Gastroesophageal sphincter (tissue), 3 donors: ENCODE measurements at regions not wholly inside any gene's neighbourhood (a gene's known extent, or its start where the extent isn't known, plus 50 kb on each side); places are given as distances from the start of the nearest gene placed in this dataset.

Experiments
- EP300 ChIP-seq: sonication (generic); formaldehyde crosslinking; IDR thresholded peaks from one replicate; pipeline ENCODE4 v1.6.1; 2017; ENCODE audit warnings: antibody characterized with exemption, mild to moderate bottlenecking
- TF ChIP-seq, protein P1 (sequence below), 4 experiments: fragments of 200-600 bp in 2 of 4; fragments of 450-650 bp in 2 of 4; sonication (generic) in 1 of 4; IDR thresholded peaks; one replicate each; pipeline ENCODE4 v1.5.1; 2017 to 2019; ENCODE audit warnings: antibody characterized with exemption in 4 of 4, mild to moderate bottlenecking in 2 of 4, moderate library complexity in 2 of 4

DNA sequence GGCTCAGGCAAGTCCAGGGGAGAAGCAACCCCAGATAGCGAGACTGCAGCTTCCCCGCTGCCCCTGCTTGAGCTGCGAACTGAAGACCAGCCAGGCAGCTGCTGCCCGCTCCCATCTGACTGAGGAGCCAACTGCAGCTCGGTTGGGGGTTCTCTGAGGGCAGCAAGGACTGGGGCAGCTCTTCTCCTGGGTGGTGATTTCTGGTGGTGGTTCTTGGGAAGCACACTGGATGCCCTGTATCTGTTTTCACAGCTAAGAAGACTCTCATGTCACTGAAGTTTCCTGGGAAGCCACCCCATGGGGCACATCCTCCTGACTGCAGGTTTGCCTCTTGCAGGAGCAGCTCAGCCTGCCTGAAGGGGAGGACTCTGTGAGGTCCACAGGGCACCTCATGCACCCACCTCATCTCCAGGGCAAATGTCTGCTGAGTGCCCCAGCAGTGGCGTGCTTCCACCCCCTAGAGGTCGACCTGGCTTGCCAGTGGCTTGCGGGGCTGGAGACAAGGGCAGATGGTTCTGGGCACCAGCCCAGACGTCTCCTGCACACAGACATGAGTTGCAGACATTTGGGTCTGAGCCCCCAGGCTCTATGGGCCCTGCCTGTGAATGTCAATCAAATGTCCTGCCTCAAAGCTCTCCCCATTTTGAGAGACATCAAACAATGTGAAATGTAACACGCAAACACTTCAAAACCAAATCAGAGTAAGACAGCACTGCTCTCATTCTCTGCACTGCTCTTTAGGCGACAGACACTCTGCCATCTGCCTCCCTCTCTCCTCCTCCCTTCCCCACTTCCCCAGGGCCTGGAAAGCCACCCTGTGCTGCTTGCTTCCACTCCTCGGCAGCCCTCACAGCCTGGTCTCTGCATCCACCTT is 800.9 kb downstream of the BRD1 start:
- TF ChIP-seq, protein P1, sequence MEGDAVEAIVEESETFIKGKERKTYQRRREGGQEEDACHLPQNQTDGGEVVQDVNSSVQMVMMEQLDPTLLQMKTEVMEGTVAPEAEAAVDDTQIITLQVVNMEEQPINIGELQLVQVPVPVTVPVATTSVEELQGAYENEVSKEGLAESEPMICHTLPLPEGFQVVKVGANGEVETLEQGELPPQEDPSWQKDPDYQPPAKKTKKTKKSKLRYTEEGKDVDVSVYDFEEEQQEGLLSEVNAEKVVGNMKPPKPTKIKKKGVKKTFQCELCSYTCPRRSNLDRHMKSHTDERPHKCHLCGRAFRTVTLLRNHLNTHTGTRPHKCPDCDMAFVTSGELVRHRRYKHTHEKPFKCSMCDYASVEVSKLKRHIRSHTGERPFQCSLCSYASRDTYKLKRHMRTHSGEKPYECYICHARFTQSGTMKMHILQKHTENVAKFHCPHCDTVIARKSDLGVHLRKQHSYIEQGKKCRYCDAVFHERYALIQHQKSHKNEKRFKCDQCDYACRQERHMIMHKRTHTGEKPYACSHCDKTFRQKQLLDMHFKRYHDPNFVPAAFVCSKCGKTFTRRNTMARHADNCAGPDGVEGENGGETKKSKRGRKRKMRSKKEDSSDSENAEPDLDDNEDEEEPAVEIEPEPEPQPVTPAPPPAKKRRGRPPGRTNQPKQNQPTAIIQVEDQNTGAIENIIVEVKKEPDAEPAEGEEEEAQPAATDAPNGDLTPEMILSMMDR (IDR thresholded peaks at IDR 0.05) = no peak
- no peak for TF ChIP-seq EP300
